Ammon's horn (tissue), 1 donor: ENCODE measurements at regions not wholly inside any gene's neighbourhood (a gene's known extent, or its start where the extent isn't known, plus 50 kb on each side); places are given as distances from the start of the nearest gene placed in this dataset.

Experiments
- DNase-seq: peaks from one replicate; pipeline ENCODE4 v3.0.0-alpha.2; 2016; ENCODE audit warnings: low spot score

DNA sequence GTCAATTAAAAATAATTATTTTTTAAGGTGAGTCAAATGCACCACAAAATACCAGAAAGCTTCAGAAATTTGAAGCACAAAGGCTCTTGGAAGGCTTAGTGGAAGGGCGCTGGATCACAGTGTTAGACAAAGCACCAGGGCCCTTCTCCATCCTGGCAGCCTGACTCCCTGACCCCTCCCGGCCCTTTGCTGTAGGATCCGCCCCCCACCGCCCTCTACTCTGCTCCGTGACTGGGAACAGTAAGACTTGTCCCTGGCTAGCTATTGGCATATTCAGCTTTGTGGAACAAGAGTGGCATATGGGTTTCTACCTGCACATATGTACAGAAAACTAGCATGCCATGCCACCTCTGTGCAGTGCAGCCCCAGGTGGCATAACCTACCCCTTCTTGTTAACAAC, 222.1 kb downstream of the SYK start:
- DNase-seq, result no peak

DNA sequence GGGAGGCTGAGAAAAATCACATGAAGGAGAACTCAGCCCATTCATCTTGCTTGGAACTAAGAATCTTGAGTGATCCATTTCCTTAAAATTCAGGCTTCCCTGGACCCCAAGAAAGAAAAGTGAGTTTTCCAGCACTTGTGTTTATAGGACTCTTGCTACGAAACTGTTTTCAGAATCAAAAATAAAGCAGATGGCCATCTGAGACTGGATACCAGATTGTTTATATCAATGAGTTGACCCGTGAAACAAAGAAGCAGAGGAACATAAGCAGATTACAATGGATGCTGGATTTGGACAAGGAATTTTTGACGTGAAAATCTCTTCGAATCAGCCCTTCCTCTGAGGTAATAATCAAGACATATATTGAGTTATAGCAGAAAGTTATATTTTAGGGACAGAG, 223.2 kb downstream of the SYK start:
- no peak for DNase-seq

DNA sequence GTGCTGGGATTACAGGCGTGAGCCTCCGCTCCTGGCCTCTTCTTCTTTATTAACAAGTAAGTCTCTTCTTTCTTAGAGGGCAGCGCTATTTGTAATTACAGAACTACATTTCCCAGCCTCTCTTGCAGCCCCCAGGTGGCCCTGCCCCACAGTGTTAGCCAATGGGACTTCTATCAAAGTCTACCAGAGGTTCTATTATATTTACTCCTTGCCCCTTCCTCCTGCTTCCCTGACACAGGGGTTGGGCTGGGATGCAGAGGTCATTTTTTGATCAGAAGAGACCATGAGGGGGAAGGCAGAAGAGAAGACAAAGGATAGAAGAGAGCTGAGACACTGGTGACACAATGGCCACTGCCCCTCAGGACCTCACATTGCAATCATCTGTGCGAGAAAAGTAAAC, 224.2 kb downstream of the SYK start:
- no peak for DNase-seq

DNA sequence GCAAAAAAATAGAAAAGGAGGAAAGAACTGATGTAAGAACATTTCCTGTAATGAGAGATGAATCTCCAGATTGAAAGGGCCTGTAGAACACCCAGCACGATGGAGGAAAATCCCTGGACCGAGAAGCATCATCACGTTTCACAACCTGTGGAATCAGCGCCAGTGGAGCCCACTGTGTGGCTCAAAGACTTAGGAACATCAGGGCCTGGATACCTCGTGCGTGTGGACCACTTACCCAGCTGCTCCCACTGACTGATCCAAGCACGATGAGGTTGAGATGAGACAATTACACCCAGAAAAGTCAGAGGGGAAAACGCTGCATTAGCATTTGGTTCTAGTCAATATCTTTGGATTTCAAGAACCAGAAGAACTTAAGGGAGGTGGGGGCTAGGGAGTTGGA, 224.6 kb downstream of the SYK start:
- no peak for DNase-seq

DNA sequence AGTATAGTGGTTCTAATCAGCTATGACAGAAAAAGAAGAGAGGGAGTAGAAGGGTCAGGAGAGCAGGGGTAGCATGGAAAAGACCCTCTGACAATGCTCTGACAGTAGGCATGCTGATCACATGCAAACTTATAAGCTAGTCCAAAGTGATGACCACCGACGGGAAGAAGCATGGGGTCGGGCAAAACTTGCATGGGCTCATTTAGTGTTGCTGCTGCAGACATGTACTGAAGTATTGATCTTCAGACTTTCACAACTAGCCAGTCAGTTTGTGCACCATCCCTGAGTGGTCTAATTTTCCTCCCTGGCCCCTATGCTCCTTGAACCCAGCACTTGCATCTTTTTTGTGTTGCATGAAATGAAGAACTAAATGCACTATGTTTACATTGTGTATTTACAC, 225.4 kb downstream of the SYK start:
- no peak for DNase-seq

DNA sequence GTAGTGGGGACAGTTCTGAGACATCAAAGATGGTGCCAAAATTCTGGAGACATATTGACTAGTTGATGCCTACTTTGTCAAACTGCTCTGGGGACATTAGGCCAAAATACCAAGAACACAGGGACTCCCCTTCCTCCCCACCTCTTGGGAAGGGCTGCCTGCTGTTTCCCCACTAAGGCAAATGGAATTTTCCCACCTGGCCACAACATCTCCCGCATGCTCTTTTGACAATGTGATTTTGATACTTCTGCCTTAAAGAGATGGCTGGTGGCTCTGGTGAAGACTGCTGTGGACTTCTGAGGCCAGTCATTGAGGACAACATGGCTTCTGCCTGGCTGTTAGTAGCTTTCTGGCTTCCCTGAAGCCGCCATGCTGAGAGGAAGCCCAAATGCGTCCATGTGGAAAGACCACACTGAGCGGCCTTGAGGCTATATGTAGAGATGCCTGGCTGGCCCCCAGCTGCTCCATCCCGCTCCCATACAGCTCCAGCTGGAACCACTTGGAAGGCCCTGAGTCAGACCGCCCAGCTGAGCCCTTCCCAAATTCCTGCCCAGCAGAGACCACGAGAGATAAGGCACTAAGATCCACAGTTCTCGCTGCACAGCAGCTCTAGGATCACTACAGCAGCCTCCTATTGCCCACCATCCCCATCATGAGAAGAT, 226.7 kb downstream of the SYK start:
- DNase-seq, result no peak

DNA sequence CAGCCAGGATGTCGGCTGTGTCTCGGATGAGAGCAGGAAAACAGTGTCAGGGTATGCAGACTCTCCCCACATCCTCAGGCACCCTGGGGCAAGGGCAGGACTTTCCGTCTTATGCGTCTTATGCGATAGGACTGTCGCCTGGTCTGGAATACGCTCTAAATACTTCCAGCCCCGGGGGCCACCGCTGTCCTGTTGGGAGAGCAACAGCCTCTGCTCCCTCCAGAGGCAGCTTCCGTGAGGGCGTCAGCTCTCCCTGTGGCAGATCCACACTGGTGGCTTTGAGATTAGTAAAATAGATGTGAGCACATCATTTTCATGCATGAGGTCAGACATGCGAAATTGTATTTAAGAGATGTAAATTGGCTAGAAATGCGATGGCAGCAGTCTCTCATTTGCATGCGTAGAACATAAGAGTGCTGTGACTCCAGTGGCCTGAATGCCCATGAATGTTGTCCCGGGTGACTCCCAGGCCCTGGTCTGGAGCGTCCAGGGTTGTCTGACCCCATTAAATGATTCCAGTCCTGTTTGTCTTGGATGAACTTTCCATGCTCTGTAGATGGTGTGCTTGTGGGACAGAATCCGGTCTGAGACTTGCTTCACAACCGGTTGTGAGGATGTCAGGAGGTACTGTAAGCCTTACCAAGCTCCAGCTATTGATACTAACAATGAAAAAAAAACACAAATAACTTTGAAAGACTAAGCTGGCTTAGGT, 228.2 kb downstream of the SYK start:
- no peak for DNase-seq

DNA sequence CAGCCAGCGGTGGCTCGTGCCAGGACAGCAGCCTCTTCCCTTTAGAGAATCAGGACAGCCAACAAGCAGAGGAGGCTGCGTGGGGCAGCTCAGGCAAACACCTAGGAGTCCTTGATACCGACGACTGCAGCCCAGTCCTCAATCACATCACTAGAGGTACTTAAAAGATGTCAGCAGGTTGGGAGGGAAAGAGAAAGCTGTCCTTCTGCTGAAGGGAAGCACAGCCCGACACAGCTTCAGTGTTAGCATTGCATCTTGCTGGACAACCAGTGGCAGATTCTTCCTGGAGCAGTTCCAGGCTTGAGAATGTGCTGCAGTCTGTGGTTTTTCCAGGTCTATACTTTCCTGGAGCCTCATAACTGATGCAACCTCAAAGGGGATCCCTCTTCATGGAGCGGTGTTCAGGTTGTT, 230.5 kb downstream of the SYK start:
- no peak for DNase-seq

DNA sequence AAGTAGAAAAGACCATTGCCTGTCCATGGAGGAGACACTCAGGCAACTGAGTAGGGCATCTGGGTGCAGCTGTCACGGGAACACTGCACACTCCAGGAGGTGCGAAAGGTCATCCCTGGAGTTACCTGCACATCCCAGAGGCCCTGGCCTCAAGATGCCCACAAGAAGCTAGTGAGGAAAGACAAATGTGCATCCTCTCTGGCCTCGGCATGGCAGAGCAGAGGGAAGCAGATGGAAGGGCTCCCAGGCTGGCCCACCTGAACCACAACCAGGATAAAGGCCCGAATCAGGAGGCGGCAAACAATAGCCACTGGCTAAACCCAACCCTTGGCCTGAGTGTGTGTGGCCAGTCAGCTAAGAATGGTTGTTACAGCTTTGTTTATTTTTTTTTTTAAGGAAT, 231.7 kb downstream of the SYK start:
- no peak for DNase-seq

DNA sequence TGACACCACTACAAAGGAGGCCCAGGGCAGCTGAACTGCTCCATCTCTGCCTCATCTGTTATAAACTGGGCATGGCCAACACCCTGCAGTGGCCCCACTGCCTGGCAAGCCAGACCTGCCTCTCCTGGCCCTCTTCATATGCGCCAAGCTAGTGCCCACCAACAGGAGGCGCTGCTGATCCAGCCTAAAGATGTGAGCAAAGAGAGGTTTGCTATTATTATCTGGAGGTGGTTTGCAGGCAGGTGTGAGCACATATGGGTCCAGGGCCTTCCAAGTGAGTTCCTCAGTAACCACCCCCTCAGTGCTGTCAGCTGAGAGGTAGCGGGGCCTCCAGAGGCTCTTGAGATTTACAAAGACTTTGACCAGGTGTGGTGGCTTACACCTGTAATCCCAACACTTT, 232.2 kb downstream of the SYK start:
- no peak for DNase-seq

DNA sequence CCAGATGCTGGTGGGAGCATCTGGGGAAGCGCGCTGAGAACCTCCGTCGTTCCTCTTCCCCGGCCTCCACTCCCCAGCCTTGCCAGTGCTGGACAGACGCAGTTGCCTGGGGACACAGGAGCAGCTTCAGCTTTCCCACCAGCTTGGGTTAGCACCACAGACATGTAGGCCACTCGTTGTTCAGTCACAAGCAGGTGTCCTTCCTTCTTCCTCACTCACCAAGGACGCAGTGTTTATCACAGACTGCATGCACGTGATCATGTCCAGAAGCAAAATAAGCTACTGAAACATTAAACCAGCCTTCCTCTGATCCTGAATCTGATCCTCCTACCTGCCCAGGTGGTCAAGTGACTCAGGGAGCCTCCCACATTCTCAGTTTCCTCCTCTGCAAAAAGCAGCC, 232.9 kb downstream of the SYK start:
- no peak for DNase-seq

DNA sequence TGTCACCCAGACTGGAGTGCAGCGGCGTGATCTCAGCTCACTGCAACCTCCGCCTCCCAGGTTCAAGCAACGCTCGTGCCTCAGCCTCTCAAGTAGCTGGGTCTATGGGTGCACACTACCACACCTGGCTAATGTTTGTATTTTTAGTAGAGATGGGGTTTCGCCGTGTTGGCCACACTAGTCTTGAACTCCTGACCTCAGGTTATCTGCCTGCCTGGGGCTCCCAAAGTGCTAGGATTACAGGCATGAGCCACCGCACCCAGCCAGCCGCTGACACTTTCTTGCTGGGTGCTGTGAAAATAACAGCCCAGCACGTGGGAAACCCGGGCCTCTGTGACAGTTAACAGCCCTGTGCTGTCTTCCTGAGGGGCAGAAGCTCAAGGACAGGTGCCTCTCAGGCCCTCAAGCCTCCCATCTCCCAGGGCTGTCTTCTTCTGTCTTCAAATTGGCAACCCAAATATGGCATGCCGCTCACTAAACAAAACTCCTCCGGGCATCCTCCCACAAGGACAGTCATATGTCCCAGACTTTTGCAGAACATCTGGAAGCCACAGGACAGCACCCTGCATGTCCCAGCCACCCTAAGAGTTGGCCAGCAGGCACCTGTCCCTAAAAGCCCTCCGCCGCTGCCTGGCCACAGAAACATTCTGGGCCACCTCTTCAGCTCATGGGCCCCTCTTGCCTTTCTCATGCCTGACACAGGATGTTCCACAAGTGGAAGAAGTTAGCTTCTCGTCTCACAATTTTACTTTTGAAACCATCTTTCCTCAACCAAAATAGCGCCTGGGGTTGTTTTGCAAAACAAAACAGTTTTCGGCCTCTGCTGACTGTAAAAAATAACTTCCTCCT, 233.6 kb downstream of the SYK start:
- DNase-seq, result no peak

DNA sequence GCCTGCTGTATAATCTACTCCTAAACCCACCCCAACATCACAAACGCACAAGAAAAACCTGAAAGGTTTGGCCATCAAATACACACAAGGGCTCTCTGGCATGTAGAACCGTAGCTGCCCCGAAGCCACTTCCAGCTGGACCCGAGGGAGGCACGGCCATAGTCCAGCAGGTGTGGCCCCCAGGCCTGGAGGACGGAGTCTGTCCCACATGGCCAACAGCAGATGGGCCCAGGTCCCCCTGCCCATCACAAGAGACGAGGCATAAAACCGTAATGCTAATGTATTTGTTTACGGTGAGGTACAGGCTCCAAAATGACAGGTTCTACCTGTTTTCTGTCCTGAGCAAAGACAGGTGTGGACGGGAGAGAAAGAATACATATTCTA, 234.2 kb downstream of the SYK start:
- no peak for DNase-seq

DNA sequence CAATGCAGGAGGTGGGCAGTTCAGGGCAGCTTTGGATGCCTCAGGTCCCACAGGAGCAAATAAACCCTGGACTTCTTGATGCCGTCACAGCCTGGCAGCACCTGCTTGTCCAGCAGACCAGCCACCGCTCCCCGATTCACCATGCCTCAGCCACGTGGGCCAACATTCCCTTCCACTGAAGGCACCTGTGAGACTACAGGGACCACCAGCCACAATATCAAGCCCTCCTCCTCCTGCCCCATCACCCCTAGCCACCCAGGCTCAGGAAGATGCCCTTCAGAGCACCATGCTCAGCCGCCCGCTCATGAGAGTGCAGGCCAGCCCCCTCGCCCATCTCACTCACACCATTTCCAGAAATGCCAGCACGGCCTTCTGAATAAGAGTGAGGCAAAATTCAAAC, 234.7 kb downstream of the SYK start:
- no peak for DNase-seq

DNA sequence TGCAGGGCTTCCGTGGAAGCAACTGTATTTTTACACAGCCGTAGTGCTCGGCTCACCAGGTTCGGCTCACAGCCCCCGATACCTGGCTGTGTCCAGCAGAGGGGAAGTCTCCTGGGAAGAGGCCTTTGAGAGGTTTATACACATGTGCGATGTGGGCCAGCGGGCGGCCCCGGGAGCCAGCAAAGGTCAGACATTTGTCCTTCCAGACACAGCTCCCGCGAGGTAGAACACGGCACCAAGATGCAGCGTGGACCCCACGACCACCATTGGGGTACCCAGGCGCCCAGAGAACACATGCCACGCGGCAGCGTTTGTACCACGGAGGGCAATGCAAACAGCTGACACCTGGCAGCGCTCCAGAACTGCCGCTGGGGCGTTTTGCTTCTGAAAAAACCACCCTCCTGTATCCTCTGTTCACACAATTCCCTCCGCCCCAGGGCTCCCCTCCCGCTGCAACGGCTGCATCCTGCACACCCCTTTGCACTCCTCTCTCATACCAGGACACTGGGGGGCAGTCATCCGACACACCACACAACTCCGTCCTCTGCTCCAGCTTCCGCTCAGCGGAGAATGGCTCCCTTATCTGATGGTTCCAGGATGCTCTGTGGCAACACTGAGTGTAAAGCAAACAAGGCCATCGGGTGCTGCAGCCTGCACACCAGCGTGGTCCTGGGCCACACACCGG, 235.3 kb downstream of the SYK start:
- peak; percentile 93 for DNase-seq

DNA sequence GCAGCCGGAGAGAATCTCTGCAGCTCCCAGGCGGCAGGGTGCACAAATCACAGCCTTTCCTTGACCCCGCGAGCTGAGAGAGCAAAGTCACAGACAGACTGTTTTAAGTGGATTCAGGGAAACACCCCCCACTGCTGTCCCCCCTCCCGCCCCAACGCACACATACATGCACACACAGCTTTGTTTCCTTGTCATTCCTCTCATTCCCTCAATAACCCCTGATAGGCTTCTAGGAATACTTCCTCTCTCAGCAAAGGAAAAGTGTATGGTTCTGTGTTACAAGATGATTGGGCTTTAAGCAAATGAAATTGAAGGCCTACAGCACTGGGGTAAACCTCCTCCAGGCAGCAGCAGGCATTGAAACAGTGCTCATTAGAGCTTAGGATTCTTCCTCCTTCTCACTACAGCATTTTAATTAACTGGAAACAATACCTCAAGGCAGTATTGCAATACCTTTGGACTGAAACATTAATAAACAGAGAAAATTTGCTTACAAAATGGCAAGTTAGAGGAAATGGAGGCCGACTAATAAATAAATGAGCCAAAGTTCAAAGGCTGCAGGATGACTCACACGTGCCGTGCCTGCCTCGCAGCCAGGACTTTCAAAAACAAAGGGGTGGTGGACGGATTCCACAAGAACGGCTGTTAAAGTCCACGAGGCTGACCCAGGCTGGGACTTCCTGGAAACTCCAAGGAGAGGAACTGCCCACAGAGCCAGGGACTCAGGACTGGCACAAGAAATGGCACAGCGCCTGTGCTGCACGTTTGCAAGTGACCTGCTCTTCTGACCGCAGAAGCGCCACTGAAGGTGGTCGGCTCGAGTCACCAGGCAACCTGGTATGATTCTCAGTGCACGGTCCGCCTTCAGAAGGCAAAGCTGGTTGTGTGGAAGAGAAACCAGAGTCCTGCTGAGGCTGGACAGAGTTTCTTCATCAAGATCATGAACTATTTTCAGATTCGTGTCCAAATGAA, 236.2 kb downstream of the SYK start:
- no peak for DNase-seq

DNA sequence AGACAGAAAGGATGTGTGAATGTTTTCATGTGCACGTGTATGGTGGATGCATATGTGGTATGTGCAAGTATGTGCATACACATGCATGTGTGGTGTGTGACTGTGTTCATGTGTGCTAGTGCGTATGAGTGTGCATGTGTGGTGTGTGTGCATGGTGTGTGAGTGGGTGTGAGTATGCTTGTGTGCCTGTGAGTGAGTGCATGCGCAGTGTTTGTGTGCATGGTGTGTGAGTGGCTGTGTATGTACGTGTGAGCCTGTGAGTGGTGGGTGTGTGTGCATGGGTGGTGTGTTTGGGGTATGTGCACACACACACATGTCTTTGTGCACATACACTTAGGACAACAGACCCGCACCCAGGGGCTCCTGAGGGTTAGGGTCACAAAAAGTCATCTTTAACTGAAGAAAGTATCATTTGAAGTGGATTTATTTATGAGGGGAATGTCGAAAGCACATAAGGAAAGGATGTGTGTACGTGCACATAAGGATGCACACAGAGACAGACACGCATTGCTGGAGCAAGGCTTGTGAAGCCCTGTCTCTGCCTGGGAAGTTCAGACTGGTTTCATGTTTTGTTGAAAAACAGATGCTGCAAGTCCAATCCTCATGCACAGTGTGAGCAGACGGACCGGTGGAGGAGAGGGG, 237.0 kb downstream of the SYK start:
- no peak for DNase-seq

DNA sequence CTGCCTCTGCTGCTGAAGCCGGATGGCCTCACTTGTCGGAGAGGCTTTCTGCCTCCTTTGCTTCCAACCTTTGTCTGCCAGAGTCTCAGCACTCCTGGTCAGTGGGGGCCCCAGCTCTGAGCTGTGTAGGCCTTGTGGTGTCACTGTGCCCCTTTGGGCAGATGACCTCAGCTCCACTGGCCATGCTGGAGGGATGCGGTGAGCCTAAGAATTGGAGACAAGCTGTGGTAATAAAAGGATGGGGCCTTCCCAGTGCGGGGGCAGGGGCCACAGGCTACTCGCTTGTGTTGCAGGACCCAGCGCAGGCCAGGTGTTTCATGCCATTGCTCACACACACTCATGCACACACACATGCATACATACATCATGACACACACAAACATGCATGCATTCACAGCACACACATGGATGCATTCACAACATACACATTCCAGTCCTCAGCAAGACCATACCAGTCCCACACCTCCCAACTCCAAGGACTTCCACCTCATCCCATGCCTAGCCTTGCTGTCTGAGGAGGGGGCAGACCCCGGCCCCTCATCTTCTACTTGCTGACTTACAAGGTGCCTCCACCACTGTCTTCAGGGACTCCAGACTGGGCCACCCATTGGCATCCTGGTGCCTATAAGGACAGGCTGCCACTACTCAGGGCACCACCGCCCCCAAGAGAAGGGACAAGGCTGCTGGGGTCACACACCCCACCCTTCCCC, 237.7 kb downstream of the SYK start:
- no peak for DNase-seq

DNA sequence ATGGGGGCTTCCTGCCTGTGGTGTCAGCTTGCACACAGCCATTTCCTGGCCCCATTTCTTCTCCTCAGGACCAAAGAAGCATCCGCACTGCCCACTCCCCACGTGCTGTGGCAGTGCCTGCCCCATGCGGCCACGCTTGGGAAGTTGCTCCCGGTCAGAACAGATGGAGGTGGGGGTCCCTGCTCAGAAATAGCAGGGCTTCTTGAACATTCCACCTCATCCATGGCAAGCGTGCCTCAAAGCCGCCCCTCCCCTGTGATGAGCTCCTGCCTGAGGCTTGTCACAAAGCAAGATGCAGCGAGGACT, 238.2 kb downstream of the SYK start:
- DNase-seq, result no peak
